Stimulated activated naive CD8-positive, alpha-beta T cell treated with anti-CD3 and anti-CD28 coated beads, Interleukin-15, amount 100 ng/mL, for 72 hours (primary cell): ENCODE measurements at regions not wholly inside any gene's neighbourhood (a gene's known extent, or its start where the extent isn't known, plus 50 kb on each side); places are given as distances from the start of the nearest gene placed in this dataset.
A peak's percentile ranks its signal among the peaks of the same experiment; 100 is the strongest.

Source experiments
- ATAC-seq: fragments of 150-1000 bp; cut with Tn5 transposase; 2 replicates; pipeline ENCODE4 v1.10.0; 2021; ENCODE audit warnings: mild to moderate bottlenecking, moderate library complexity
- DNase-seq, 2 donors: peaks; one replicate each; pipeline ENCODE4 v3.0.0; 2021 to 2022
- H3K27ac Mint-ChIP-seq, 2 donors: one replicate each; pipeline ENCODE4 v1.8.0; 2022; ENCODE audit warnings: mild to moderate bottlenecking in 2 of 2, mixed read lengths in 2 of 2, moderate library complexity in 2 of 2
- H3K27me3 Mint-ChIP-seq: one replicate; pipeline ENCODE4 v1.8.0; 2022; ENCODE audit warnings: mixed read lengths
- H3K4me1 Mint-ChIP-seq: one replicate; pipeline ENCODE4 v1.8.0; 2022; ENCODE audit warnings: mild to moderate bottlenecking, mixed read lengths
- H3K4me3 Mint-ChIP-seq, 2 donors: one replicate each; pipeline ENCODE4 v1.8.0; 2022; ENCODE audit warnings: mild to moderate bottlenecking in 2 of 2, mixed read lengths in 2 of 2, moderate library complexity in 1 of 2
- H3K9me3 Mint-ChIP-seq, 2 donors: one replicate each; pipeline ENCODE4 v1.8.0; 2022; ENCODE audit warnings: mixed read lengths in 2 of 2

DNA sequence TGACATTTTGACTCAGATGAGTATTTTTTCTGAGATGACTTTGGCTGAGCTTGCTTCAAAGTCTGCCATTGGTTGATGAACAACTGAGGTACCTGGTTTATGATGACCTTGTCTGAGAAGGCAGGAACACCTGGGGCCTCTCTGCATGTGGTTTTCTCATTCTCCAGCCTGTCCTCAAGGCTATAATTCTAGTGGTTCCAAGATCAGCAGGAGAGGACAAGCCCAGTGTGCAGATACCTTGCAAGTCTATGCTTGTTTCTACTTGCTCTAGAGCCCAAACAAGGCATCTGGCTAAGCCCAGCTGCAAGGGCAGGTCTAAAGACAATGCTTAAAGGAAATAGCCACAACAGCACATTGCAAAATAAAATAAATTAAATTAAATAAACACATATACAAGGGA lies 1100.0 kb downstream of the NLGN4Y start:
- no peaks in the 10 kb centered on the region for H3K4me1 Mint-ChIP-seq
- ATAC-seq (no peak), DNase-seq (no peak)
- H3K4me3 Mint-ChIP-seq, result no peak overlapping the region
- H3K27ac Mint-ChIP-seq, result no peak overlapping the region
- H3K27me3 Mint-ChIP-seq, result no peaks in the 10 kb centered on the region
- peaks cover 4 to 33% of the 10 kb centered on the region in 2 donors for H3K9me3 Mint-ChIP-seq

DNA sequence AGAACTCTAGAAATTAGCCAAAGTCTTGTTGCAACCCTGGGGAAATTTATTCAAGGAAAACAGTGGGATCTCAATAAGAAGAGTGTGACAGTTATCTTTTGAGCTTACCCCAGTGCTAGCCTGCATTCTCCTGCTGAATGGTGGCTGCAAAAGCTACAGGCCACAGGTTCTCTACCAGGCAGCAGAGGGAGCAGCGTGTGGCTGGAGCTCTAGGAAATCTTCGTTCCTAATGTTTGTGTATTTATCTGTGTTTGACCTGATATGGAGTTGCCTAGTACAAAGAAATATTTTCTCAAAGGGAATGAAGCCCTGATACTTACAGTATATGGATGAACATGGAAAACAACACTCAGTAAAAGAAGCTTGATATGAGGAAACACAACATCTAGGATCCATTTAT lies 1100.6 kb downstream of the NLGN4Y start:
- Mint-ChIP-seq H3K4me3 (no peak overlapping the region), H3K9me3 (peaks cover 0 to 29% of the 10 kb centered on the region in 2 donors), H3K27ac (no peak overlapping the region), H3K27me3 (no peaks in the 10 kb centered on the region), H3K4me1 (no peaks in the 10 kb centered on the region)
- DNase-seq (no peak), ATAC-seq (no peak)

DNA sequence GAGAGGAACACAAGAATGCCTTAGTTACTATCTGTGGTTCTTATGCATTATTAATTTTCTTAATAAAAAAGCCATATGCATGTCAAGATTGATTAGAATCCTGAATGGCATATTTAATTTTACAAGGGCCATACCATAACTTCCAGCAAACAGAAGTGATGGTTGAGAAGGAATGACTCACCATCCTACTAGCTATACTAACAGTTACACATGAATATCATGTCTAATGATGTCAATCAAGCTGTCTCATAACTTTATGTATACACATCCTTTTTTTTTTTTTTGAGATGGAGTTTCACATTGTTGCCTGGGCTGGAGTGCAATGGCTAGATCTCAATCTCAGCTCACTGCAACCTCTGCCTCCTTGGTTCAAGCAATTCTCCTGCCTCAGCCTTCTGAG lies 1123.9 kb downstream of the NLGN4Y start:
- Mint-ChIP-seq H3K27ac (no peak overlapping the region), H3K4me1 (no peaks in the 10 kb centered on the region), H3K4me3 (no peak overlapping the region), H3K9me3 (no peaks in the 10 kb centered on the region), H3K27me3 (no peaks in the 10 kb centered on the region)
- DNase-seq (no peak), ATAC-seq (no peak)

DNA sequence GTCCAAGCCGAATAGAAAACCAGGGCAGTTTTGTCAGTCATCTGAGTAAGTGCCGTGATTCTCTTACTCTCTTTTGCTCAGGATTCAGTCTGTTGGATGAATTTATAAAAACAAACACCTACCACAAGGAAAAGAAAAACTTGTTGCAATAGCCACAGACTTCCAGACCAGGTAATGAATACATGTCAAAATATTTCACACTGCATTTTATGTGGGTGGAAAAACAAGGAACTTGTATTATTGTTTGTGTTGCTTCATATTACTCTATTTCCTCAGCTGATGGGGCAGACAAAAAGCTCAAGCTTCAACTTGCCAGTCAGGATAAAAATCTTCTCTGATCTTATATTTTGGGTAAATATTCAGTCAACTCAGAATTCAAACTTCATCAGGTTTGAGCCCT lies 1125.7 kb downstream of the NLGN4Y start:
- H3K27me3 Mint-ChIP-seq, result no peaks in the 10 kb centered on the region
- no peak overlapping the region for H3K4me3 Mint-ChIP-seq
- no peak for ATAC-seq
- H3K27ac Mint-ChIP-seq, result no peak overlapping the region
- H3K9me3 Mint-ChIP-seq, result no peaks in the 10 kb centered on the region
- no peaks in the 10 kb centered on the region for H3K4me1 Mint-ChIP-seq
- DNase-seq, result no peak

DNA sequence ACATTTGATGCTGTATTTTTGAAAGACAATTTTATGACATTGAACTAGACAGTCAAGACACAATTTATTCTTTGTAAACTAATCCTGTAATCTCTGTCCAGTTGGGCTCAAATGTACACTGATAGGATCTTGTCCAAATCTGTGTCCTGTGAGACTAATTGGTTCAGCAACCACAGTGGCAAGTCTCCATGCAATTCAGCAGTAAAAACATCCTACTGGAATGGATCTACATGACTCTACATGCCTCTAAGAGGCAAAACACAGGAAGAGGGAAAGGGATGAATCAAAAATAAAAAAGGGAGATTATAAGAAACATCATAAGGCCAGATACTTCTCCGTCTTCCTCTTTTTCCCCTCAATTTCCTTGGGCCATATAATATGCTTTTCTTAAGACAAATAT lies 1164.2 kb downstream of the NLGN4Y start:
- no peaks in the 10 kb centered on the region for H3K4me1 Mint-ChIP-seq

DNA sequence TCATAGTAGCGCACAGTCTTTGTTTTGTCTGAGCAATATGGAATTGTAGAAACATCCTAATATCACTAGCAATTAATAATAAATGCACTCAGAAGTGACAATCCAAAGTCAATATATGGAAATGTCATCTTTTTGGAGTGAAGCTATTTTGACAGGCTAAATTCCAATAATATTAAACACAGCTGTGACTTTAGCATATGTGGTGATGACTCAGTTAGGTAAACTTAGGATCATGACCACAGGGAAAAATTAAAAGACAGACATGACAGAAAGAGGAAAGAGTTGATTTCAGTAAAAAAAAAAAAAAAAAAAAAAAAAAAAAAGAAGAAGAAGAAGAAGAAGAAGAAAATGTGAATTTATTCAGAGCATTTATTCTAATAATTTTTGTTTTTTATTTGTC lies 1165.7 kb downstream of the NLGN4Y start:
- Mint-ChIP-seq H3K4me1 (no peaks in the 10 kb centered on the region), H3K27me3 (no peaks in the 10 kb centered on the region), H3K27ac (no peak overlapping the region), H3K4me3 (no peak overlapping the region), H3K9me3 (no peaks in the 10 kb centered on the region)
- DNase-seq (no peak), ATAC-seq (no peak)

More for the DNA sequence above, 1164.2 kb downstream of the NLGN4Y start:
- DNase-seq (no peak), ATAC-seq (no peak)
- Mint-ChIP-seq H3K27ac (no peak overlapping the region), H3K27me3 (no peaks in the 10 kb centered on the region), H3K9me3 (peaks cover 0 to 6% of the 10 kb centered on the region in 2 donors), H3K4me3 (no peak overlapping the region)

DNA sequence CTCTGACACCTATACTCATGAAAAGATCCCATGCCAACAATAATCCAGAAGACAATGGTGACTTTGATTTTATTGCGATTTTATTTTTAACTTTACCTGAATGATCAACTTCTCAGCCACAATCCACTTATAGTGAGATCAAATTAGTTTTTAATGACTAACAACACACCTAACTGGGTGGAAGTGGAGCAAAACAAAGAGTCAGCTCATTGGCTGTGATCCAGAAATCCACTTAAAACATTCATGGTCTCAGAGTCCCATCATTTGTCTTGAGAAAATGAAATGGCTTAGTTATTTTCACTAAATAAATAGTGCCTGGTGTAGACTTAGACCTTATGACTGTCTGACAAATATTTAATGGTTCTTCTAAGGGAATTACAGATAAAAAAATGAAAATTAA lies 1177.8 kb downstream of the NLGN4Y start:
- Mint-ChIP-seq H3K27ac (no peak overlapping the region), H3K9me3 (no peaks in the 10 kb centered on the region), H3K4me3 (no peak overlapping the region), H3K4me1 (no peaks in the 10 kb centered on the region), H3K27me3 (no peaks in the 10 kb centered on the region)
- DNase-seq (no peak), ATAC-seq (no peak)

DNA sequence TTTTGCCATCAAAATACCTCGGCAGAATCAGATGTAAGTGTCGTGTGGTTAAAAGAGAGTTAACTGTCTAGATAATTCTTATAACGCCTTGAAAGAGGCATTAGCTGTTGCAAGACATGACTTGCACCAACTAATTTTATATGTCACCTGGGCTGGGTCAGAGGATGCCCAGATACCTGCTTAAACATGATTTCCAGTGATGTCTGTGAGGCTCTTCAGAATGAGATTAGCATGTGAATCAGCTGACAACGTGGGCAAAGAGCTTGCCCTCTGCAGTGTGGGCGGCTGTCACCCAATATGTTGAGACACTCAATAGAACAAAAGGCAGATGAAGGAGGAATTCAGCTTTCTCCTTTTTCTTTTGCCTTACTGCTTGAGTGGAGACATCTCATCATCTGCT lies 1180.6 kb downstream of the NLGN4Y start:
- no peak overlapping the region for H3K4me3 Mint-ChIP-seq
- no peak overlapping the region for H3K27ac Mint-ChIP-seq
- DNase-seq (no peak), ATAC-seq (no peak)
- no peaks in the 10 kb centered on the region for H3K4me1 Mint-ChIP-seq
- peaks cover 0 to 3% of the 10 kb centered on the region in 2 donors for H3K9me3 Mint-ChIP-seq
- no peaks in the 10 kb centered on the region for H3K27me3 Mint-ChIP-seq

DNA sequence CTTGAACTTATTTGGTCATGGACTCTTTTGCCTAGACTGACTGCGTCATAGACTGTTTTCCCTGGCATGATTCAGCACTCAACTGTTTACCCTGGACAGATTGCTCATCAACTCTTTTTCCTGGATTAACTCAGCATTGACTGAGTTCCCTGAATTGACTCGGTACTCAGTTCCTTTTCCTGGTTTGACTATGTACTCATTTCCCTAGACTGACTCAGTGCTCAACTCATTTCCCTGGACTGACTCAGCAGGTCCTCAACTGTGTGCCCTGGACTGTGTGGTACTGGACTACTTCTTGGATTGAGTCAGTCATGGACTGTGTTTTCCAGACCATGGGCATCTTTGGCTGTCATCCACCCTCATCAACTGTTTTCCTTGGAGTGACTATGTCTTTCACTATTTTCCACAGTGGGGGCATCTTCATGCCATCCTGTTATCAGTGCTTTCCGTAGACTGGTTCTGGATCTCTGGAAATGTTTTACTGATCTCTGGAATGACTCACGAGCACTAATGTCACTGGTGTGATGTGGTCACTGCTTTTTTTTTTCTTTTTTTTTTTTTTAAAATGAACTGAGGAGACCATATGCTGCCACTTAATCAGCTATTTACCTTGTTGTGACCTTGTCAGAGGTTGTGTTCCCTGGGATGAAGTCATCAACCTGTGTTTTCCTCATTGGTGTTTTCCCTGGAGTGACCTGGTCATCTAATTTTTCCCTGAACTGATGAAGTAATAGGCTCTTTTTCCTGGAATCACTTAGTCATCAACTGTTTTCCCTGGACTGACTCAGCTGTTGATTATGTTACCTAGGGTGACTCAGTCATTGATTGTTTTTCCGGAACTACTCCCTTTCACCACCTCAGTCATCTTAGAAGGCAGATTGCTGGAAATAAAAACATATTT lies 1225.5 kb downstream of the NLGN4Y start:
- ATAC-seq (no peak), DNase-seq (no peak)
- Mint-ChIP-seq H3K27me3 (no peaks in the 10 kb centered on the region), H3K4me1 (no peaks in the 10 kb centered on the region), H3K9me3 (peaks cover 12 to 36% of the 10 kb centered on the region in 2 donors), H3K4me3 (no peak overlapping the region), H3K27ac (no peak overlapping the region)

DNA sequence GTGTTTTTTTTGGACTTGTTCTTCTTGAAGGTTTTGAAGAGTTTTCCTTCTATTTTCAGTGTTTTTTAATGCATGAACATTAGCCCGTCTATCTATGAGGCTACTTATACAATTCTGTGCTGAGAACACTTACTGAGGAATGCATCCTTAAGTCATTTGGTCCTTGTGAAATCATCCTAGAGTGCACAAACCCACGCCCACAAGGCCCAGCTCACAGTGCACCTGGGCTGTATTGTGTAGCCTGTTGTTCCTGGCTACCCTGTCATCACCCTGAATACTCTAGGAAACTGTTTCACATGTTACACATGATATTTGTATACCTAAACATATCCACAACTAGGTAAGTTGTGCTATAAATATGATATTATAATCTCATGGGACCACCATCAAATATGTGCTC lies 1226.7 kb downstream of the NLGN4Y start:
- Mint-ChIP-seq H3K27me3 (no peaks in the 10 kb centered on the region), H3K4me1 (no peaks in the 10 kb centered on the region), H3K9me3 (peaks cover 7 to 24% of the 10 kb centered on the region in 2 donors), H3K4me3 (no peak overlapping the region), H3K27ac (no peak overlapping the region)
- ATAC-seq (no peak), DNase-seq (no peak)

DNA sequence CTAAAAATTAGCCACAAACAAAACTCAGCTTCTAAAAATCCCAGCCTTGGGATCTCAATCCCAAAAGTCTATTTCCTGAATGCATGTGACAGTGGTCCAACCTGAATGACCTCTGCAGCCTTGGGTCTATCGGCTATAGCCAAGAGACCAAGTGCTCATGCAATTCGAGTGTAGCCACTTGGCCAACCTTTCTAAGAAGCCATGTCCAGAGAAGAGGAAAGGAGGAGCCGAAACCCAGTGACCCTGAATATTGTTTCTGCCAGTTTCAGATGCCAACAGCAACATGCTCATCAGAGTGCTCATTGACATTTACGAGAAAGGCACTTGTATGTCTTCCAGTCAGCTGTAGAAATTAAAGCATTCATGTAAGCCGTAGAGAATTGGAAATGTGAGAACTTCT lies 1231.9 kb downstream of the NLGN4Y start:
- no peak for DNase-seq
- no peaks in the 10 kb centered on the region for H3K9me3 Mint-ChIP-seq
- no peak for ATAC-seq
- no peaks in the 10 kb centered on the region for H3K27me3 Mint-ChIP-seq
- H3K27ac Mint-ChIP-seq, result no peak overlapping the region
- H3K4me1 Mint-ChIP-seq, result no peaks in the 10 kb centered on the region
- H3K4me3 Mint-ChIP-seq, result no peak overlapping the region

DNA sequence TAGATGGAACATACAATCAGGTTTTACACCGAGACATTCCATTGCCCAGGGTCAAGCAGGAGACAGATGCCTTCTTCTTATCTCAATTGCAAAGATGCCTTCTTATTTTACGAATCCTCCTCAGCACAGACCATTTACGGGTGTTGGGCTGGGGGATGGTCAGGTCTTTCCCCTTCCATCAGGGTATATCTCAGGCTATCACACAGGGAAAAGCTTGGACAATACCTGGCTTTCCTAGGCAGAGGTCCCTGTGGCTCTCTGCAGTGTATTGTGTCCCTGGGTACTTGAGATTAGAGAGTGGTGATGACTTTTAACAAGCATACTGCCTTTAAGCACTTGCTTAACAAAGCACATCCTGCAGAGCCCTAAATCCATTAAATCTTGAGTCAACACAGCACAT lies 1249.2 kb downstream of the NLGN4Y start:
- ATAC-seq, result no peak
- no peaks in the 10 kb centered on the region for H3K27me3 Mint-ChIP-seq
- no peak for DNase-seq

DNA sequence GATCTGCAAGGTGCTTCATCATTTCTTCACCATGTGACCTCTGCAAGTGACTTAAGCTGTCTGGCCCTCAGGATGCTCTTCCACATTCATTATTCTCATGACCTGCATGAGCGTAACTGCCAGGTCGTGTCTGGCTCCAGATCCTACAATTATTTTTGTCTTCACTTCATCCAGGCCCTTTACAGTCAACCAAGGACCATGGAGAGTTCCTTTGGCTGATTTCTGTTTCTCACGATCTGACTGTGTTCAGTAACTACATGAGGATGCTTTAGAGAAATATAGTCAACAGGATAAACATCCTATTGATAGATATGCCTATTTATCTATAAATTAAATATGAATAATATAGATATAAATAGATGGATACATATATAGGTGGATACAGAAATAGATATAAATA lies 1251.6 kb downstream of the NLGN4Y start:
- Mint-ChIP-seq H3K27me3 (no peaks in the 10 kb centered on the region), H3K9me3 (no peaks in the 10 kb centered on the region), H3K27ac (no peak overlapping the region), H3K4me3 (no peak overlapping the region), H3K4me1 (no peaks in the 10 kb centered on the region)
- ATAC-seq (no peak), DNase-seq (no peak)

More for the DNA sequence above, 1249.2 kb downstream of the NLGN4Y start:
- Mint-ChIP-seq H3K9me3 (no peaks in the 10 kb centered on the region), H3K27ac (no peak overlapping the region), H3K4me1 (no peaks in the 10 kb centered on the region), H3K4me3 (no peak overlapping the region)

DNA sequence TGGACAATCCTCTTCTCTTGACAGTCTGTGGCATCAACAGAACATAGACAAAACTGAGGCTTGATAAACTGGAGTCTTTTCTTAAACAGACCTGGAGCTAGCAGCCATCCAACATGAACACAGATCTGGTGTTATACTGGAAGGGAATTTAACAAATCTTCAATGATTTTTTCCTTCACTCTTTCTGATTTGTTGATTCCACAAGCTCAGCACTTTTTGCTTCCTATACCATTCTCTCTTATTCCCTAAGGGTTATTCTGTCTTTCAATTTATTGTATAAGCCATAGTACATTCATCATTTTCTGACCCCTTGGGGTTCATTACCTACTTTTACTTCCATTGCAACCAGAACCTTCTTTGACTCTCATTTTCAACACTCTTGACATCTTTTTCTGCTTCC lies 1255.6 kb downstream of the NLGN4Y start:
- no peaks in the 10 kb centered on the region for H3K27me3 Mint-ChIP-seq
- H3K9me3 Mint-ChIP-seq, result peaks cover 0 to 5% of the 10 kb centered on the region in 2 donors
- DNase-seq, result no peak
- H3K4me1 Mint-ChIP-seq, result no peaks in the 10 kb centered on the region
- H3K27ac Mint-ChIP-seq, result no peak overlapping the region
- no peak for ATAC-seq
- H3K4me3 Mint-ChIP-seq, result no peak overlapping the region

DNA sequence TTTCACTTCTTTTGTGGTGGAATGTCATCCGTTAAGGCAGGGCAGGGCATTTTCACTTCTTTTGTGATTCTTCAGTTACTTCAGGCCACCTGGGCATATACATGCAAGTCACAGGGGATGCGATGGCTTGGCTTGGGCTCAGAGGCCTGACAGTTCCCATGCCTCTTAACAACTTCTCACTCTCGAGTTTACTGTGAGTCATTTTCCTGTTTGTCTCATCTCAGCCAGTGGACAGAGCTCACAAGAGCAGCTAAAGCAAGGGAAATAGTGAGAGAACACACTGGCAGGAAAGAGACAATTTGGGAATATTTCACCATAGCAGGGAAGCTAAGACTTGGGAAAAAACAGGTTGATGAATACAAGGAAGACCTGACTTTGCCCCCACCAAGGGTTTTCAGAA lies 1275.7 kb downstream of the NLGN4Y start:
- DNase-seq, result no peak
- Mint-ChIP-seq H3K4me3 (no peak overlapping the region), H3K9me3 (peaks cover 6 to 10% of the 10 kb centered on the region in 2 donors), H3K27ac (peak overlapping the region in 1 of 2 donors; percentile 16), H3K27me3 (no peaks in the 10 kb centered on the region), H3K4me1 (no peaks in the 10 kb centered on the region)
- ATAC-seq, result no peak

DNA sequence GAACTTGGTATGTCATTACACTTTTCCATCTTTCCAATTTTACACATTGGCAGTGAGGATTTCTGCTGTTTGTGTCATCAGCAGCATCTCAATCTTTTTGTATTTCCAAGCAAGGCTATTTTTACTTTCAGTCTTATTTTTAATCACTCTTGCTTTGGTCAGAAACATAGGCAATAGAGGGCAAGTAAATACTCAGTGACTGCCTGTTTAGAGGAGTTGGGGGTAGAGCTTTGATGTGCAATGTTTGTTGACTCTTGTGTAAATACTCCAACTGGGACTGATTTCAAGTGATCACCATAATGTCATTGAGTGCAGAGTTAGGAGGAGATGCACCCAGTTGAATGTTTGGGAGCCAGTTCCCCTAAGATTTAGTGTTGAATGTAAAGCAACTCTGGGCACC lies 1281.7 kb downstream of the NLGN4Y start:
- Mint-ChIP-seq H3K27ac (no peak overlapping the region), H3K4me1 (no peaks in the 10 kb centered on the region), H3K9me3 (peaks cover 0 to 7% of the 10 kb centered on the region in 2 donors), H3K4me3 (no peak overlapping the region), H3K27me3 (no peaks in the 10 kb centered on the region)
- no peak for ATAC-seq
- DNase-seq, result no peak

DNA sequence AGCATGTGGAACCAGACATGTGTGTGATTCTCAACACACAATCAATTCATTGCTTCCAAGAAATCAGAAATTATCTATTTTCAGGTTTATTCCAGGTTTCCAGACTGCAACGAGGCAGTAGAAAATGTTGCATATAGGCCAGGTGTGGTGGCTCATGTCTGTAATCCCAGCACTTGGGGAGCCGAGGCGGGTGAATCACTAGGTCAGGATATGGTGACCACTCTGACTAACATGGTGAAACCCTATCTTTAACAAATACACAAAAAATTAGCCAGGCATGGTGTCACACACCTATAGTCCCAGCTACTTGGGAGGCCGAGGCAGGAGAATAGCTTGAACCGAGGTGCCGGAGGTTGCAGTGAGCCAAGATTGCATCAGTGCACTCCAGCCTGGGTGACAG lies 1289.9 kb downstream of the NLGN4Y start:
- H3K4me3 Mint-ChIP-seq, result no peak overlapping the region
- no peaks in the 10 kb centered on the region for H3K4me1 Mint-ChIP-seq
- H3K27me3 Mint-ChIP-seq, result no peaks in the 10 kb centered on the region
- H3K27ac Mint-ChIP-seq, result no peak overlapping the region
- DNase-seq (no peak), ATAC-seq (no peak)
- peaks cover 9 to 19% of the 10 kb centered on the region in 2 donors for H3K9me3 Mint-ChIP-seq
